PC-9 (cell line): ENCODE measurements at regions not wholly inside any gene's neighbourhood (a gene's known extent, or its start where the extent isn't known, plus 50 kb on each side); places are given as distances from the start of the nearest gene placed in this dataset.
"Not testable (repeated sequence)": the region's sequence is repeated elsewhere in the genome, so short reads cannot be mapped to it uniquely, and the experiment has no call there.

Experiments
- CTCF ChIP-seq: fragments of 200-600 bp; sonication (generic); conservative IDR thresholded peaks from 2 replicates; pipeline ENCODE4 v1.6.1; 2017; ENCODE audit warnings: mixed run types, antibody characterized with exemption, mild to moderate bottlenecking, moderate library complexity
- EZH2 ChIP-seq: fragments of 200-600 bp; sonication (generic); IDR thresholded peaks from 2 replicates; pipeline ENCODE4 v1.8.0; 2017; ENCODE audit warnings: antibody characterized with exemption, low read depth

GRCh38 chr9:135307919-135308318 lies 171.7 kb upstream of the PPP1R26 start:
- TF ChIP-seq CTCF, EZH2: not testable (repeated sequence)
